ENCODE measurements at regions not wholly inside any gene's neighbourhood (a gene's known extent, or its start where the extent isn't known, plus 50 kb on each side); places are given as distances from the start of the nearest gene placed in this dataset.
"Not testable (repeated sequence)": the region's sequence is repeated elsewhere in the genome, so short reads cannot be mapped to it uniquely, and the experiment has no call there.

DNA sequence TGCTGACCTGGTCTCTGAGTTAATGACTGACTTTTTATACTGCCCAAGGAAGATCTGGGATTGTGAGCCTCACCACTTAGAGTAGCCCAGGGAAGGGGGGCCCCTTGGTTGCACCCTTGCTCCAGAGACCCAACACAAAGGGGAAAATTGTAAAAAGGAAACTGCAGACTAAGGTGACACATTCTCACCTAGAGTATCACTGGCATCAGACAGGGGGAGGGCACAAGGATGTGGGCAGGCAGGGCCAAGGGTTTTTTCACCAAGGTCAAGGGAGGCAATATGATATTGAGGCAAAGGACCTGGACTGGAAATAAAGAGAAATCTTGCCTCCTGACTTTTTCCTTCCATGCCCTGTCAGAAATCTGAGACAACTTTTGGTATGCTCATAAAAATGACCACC, 386.2 kb upstream of the FGF16 start:
- no peak overlapping the region for H3K27ac ChIP-seq
- H3K4me3 ChIP-seq: no peak overlapping the region
- no peak for TF ChIP-seq Cebpa-rat (IDR thresholded peaks at IDR 0.05)
- no peaks in the 10 kb centered on the region for H3K36me3 ChIP-seq
- peaks cover 40% of the 10 kb centered on the region for H3K27me3 ChIP-seq
- no peaks in the 10 kb centered on the region for H3K4me1 ChIP-seq
- no peaks in the 10 kb centered on the region for H4K20me1 ChIP-seq
- H3K9ac ChIP-seq: no peak overlapping the region
- H3K9me3 ChIP-seq: no peaks in the 10 kb centered on the region
- H3K4me2 ChIP-seq: no peak overlapping the region

DNA sequence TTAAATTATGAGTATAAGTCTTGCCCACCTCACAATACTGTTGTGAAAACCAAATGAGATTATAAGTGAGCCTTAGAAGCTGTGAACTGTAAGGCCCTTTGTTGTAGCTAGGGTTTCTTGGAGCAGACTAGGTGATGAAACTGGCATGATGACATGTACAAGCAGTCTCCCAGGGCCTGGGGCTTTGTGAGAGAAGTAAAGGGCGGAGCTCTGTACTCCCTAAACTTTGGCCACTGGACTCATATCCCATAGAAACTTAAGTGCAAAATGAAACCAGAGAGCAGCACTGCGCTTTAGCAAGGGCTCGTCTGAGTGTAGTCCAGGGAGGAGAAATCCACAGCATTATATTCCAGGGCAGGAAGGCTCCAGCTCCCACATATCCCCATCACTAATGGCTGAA, 385.6 kb upstream of the FGF16 start:
- no peak for TF ChIP-seq Cebpa-rat (IDR thresholded peaks at IDR 0.05)
- H4K20me1 ChIP-seq: no peaks in the 10 kb centered on the region
- no peak overlapping the region for H3K27ac ChIP-seq
- H3K4me2 ChIP-seq: no peak overlapping the region
- peaks cover 36% of the 10 kb centered on the region for H3K27me3 ChIP-seq
- H3K9ac ChIP-seq: no peak overlapping the region
- no peak overlapping the region for H3K4me3 ChIP-seq
- no peaks in the 10 kb centered on the region for H3K36me3 ChIP-seq
- H3K9me3 ChIP-seq: no peaks in the 10 kb centered on the region
- H3K4me1 ChIP-seq: no peaks in the 10 kb centered on the region

DNA sequence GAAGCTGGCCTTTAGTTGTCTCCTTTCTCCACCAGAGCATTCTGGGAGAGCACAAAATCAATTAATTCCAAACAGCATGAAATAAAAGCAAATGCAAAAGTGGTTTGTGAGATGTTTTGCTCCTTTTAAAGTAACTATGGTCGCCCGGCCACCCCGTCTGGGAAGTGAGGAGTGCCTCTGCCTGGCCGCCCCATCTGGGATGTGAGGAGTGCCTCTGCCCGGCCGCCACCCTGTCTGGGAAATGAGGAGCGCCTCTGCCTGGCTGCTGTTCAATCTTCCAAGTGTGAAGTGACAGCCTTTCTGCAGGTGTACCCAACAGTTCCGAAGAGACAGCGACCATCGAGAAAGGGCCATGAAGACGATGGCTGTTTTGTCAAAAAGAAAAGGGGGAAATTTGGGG, 381.3 kb upstream of the FGF16 start:
- no peaks in the 10 kb centered on the region for H3K4me1 ChIP-seq

DNA sequence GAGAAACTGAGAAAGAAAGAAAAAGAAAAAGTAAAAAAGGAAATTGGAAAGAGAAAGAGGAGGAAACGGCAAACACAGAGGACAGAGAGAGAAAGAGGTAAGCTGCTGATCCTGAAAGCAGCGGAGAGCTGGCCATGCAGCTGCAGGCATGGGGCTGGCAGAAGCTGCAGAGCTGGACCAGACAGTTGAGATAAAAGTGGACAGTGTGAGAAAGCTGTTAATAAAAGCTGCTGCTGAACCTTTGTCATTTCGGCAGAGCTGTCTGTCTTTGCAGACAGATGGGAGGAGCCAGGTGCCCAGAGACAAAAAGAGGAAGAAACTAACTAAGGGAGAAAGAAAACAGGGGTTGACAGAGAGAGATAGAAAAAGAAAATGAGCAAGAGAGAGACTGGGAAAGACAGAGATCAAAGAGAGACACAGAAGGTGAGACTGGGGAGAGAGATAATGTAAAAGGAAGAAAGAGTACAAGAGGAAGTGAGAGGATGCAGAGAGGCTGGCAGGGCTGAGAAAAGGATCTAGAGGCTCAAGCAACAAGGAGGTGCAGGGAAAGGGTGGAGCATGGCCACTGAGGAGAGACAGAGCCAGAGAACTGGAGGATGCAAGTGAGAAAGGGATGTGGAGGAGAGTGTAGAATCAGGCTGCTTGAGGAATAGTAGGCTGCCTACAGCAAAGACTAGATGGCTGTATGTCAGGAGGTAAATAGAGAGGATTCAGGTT, 376.8 kb upstream of the FGF16 start:
- TF ChIP-seq Cebpa-rat (IDR thresholded peaks at IDR 0.05): no peak
- Histone ChIP-seq H3K4me1 (no peaks in the 10 kb centered on the region), H3K36me3 (no peaks in the 10 kb centered on the region), H3K4me2 (peak overlapping the region; percentile 36; the same call in 1 of the 2 replicates), H3K27ac (no peak overlapping the region), H3K9ac (no peak overlapping the region), H3K27me3 (peaks cover 48% of the 10 kb centered on the region), H3K4me3 (no peak overlapping the region), H4K20me1 (no peaks in the 10 kb centered on the region), H3K9me3 (0 out of 2 replicates have a peak, but pooled peaks cover 9% of the 10 kb centered on the region)

More for the DNA sequence above, 381.3 kb upstream of the FGF16 start:
- no peaks in the 10 kb centered on the region for H3K36me3 ChIP-seq
- H3K27ac ChIP-seq: no peak overlapping the region
- peaks cover 50% of the 10 kb centered on the region for H3K27me3 ChIP-seq
- no peak overlapping the region for H3K4me2 ChIP-seq
- H3K4me3 ChIP-seq: no peak overlapping the region
- H3K9ac ChIP-seq: no peak overlapping the region
- no peak for TF ChIP-seq Cebpa-rat (IDR thresholded peaks at IDR 0.05)
- H3K9me3 ChIP-seq: no peaks in the 10 kb centered on the region
- H4K20me1 ChIP-seq: no peaks in the 10 kb centered on the region

DNA sequence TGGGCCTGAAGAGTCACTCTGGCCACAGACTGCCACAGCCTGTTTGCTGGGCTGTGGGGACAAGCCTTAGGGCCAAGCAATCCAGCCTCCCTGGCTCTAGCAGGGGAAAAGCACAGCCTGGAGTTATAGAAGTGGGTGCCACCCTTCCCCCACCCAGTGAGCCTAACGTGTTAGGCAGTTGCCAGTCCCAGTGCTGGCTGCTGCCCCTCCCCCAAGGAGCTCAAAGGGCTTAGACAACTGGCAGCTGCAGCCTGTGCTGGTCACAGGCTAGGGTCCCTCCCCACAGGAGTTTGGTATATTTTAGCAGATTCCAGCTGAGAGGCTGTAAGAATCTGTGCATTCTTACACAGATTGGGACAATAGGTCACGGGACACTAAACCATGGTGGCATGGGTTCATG, 370.3 kb upstream of the FGF16 start:
- Histone ChIP-seq H3K4me3 (no peak overlapping the region), H4K20me1 (no peaks in the 10 kb centered on the region), H3K9ac (no peak overlapping the region), H3K9me3 (peaks cover 35% of the 10 kb centered on the region), H3K27ac (no peak overlapping the region), H3K27me3 (peaks cover 9% of the 10 kb centered on the region; the same call in 1 of the 2 replicates), H3K36me3 (no peaks in the 10 kb centered on the region), H3K4me2 (no peak overlapping the region), H3K4me1 (no peaks in the 10 kb centered on the region)
- TF ChIP-seq Cebpa-rat (IDR thresholded peaks at IDR 0.05): no peak

DNA sequence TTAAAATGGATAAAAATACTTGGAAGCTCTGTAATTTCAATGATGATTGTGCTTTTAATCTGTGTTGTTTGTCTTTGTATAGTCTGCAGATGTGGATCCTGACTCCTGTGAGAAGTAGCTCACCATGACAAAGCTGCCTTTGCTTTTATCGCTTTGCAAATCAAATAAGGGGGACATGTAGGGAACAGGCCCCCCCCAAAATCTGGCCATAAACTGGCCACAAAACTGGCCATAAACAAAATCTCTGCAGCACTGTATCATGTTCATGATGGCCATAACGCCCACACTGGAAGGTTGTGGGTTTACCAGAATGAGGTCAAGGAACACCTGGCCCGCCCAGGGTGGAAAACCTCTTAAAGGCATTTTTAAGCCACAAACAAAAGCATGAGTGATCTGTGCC, 366.0 kb upstream of the FGF16 start:
- not testable (repeated sequence) for H4K20me1 ChIP-seq, H3K9ac ChIP-seq, H3K4me3 ChIP-seq, H3K27ac ChIP-seq, H3K4me2 ChIP-seq, H3K4me1 ChIP-seq, H3K36me3 ChIP-seq
- H3K27me3 ChIP-seq: peaks cover 30% of the 10 kb centered on the region
- peaks cover 44% of the 10 kb centered on the region for H3K9me3 ChIP-seq

DNA sequence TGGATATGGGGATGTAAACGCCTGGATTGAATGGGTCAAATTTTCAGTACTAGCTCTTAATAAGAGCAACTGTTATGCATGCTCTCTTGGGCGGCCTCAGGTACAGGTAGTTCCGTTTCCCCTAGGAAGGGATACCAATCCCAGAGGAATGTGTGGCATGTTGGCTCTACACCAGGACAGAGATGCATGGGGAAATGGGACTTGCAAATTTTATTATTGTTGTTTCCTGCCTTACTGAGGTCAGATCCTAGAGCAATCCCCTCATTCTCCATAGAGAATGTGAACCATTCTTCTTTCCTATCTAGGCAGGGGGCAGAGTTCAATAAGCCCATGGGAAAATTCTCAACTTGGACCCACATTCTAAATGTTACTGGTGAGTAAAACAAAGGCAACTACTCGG, 361.8 kb upstream of the FGF16 start:
- H3K27ac ChIP-seq: no peak overlapping the region
- H3K9ac ChIP-seq: no peak overlapping the region
- no peak overlapping the region for H3K4me3 ChIP-seq
- H3K4me2 ChIP-seq: no peak overlapping the region
- H3K9me3 ChIP-seq: peaks cover 41% of the 10 kb centered on the region
- peaks cover 42% of the 10 kb centered on the region for H3K27me3 ChIP-seq
- H3K4me1 ChIP-seq: no peaks in the 10 kb centered on the region
- no peak for TF ChIP-seq Cebpa-rat (IDR thresholded peaks at IDR 0.05)
- H3K36me3 ChIP-seq: no peaks in the 10 kb centered on the region
- H4K20me1 ChIP-seq: no peaks in the 10 kb centered on the region

DNA sequence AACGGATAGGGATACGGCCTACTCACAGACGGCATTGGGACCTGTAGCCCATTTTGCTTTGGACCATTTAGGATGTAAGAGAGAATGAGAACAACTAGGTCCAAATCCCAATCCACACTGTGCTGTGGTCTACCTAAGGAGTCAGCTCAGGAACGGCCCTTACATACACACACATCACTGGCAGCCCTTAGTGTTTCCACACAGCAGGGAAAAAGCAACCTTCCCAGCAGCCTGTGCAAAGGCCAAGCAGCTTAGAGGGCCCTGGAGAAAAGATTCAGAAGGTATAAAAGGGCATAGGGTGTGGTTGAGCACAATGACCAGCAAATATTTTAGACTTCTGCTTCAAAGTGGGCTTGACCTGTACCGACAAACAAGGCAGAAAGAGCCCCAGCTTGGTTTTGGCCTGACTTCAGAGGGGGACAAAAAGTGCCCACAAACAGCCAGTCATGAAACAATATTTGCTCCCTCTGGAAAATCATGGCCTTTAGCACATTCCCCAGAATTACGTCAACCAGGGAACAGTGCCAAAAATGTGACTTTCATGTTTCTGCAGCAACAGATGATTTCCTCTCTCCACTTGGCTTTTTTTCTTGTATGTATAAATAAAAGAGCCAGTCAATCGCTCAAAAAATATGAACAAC, 359.5 kb upstream of the FGF16 start:
- no peaks in the 10 kb centered on the region for H3K36me3 ChIP-seq
- peaks cover 18% of the 10 kb centered on the region for H3K9me3 ChIP-seq
- H3K4me2 ChIP-seq: no peak overlapping the region
- peaks cover 42% of the 10 kb centered on the region for H3K27me3 ChIP-seq
- no peak for TF ChIP-seq Cebpa-rat (IDR thresholded peaks at IDR 0.05)
- no peak overlapping the region for H3K4me3 ChIP-seq
- no peaks in the 10 kb centered on the region for H3K4me1 ChIP-seq
- no peaks in the 10 kb centered on the region for H4K20me1 ChIP-seq
- no peak overlapping the region for H3K27ac ChIP-seq
- H3K9ac ChIP-seq: no peak overlapping the region

DNA sequence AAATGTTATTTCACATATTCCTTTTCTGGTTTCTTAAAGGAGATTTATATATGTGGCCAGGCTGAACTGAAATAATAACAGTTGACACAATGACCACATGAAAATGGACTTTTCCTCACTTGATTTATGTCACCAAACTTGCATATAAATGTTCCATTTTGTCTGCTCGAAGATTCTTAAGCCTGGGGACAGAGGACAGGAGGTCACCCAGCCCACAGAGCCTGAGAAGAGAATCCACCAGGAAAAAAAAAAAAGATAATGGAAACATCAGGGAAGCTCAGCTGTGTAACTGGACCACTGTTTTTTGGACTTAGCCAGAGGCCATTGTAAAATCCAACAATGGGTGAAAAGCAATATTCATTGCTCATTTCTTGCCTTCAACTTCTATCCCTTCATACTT, 359.0 kb upstream of the FGF16 start:
- no peak overlapping the region for H3K4me3 ChIP-seq
- H4K20me1 ChIP-seq: no peaks in the 10 kb centered on the region
- peaks cover 12% of the 10 kb centered on the region for H3K9me3 ChIP-seq
- H3K4me2 ChIP-seq: no peak overlapping the region
- H3K36me3 ChIP-seq: no peaks in the 10 kb centered on the region
- peaks cover 38% of the 10 kb centered on the region for H3K27me3 ChIP-seq
- H3K4me1 ChIP-seq: no peaks in the 10 kb centered on the region
- no peak for TF ChIP-seq Cebpa-rat (IDR thresholded peaks at IDR 0.05)
- no peak overlapping the region for H3K9ac ChIP-seq
- H3K27ac ChIP-seq: no peak overlapping the region

DNA sequence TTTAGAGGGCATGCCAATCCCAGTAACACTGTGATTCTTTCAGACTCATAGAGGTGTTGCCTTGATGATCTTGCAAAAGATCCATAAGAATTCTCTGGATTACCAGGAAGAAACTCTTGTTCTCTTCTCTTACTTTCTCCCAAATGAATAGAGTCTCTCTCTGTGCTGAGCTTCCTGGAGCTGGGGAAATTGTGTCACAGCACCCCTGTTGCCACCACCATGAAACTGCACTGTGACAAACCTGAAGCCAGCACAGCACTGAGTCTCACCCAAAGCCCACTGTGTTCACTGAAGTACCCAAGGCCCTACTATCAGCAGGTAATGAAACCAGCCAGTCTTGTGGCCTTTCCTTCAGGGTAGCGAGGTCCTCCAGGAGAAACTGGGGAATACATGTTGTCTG, 332.7 kb upstream of the FGF16 start:
- Histone ChIP-seq H3K36me3 (no peaks in the 10 kb centered on the region), H3K27me3 (peaks cover 61% of the 10 kb centered on the region), H3K4me2 (no peak overlapping the region), H3K9me3 (no peaks in the 10 kb centered on the region), H3K4me3 (no peak overlapping the region), H3K9ac (no peak overlapping the region), H3K27ac (no peak overlapping the region), H4K20me1 (no peaks in the 10 kb centered on the region), H3K4me1 (no peaks in the 10 kb centered on the region)
- TF ChIP-seq Cebpa-rat (IDR thresholded peaks at IDR 0.05): no peak

All from BLaER1 (cell line).